HAP-1 (cell line): ENCODE measurements at regions not wholly inside any gene's neighbourhood (a gene's known extent, or its start where the extent isn't known, plus 50 kb on each side); places are given as distances from the start of the nearest gene placed in this dataset.
A peak's percentile ranks its signal among the peaks of the same experiment; 100 is the strongest.
"Not testable (repeated sequence)": the region's sequence is repeated elsewhere in the genome, so short reads cannot be mapped to it uniquely, and the experiment has no call there.

Source experiments
- DNase-seq, 2 experiments: peaks; one replicate each; pipeline ENCODE4 v3.0.0-alpha.2; 2016 to 2020; ENCODE audit warnings: low spot score in 2 of 2
- H3K27me3 ChIP-seq: fragments of 250-450 bp; sonication (Bioruptor Pico); 2 replicates; pipeline ENCODE4 v1.5.1; 2020; ENCODE audit warnings: low read depth, mild to moderate bottlenecking, moderate library complexity
- H3K36me3 ChIP-seq: fragments of 250-450 bp; sonication (Bioruptor Pico); replicated peaks from 2 replicates; pipeline ENCODE4 v1.5.1; 2020; ENCODE audit warnings: mild to moderate bottlenecking
- H3K4me1 ChIP-seq: fragments of 250-450 bp; sonication (Bioruptor Pico); 2 replicates; pipeline ENCODE4 v1.5.1; 2020; ENCODE audit warnings: mild to moderate bottlenecking
- H3K4me3 ChIP-seq: fragments of 250-450 bp; sonication (Bioruptor Pico); 2 replicates; pipeline ENCODE4 v1.5.1; 2020; ENCODE audit warnings: mild to moderate bottlenecking, moderate library complexity
- H3K9me3 ChIP-seq: fragments of 250-450 bp; sonication (Bioruptor Pico); 2 replicates; pipeline ENCODE4 v1.5.1; 2020; ENCODE audit warnings: mild to moderate bottlenecking, moderate library complexity
- in situ Hi-C: fragments of 300-500 bp; cut with MboI; formaldehyde crosslinking; loops from 3 replicates; pipeline ENCODE4 v1.14.3; 2020; ENCODE audit warnings: low sequenced_read_pairs, inconsistent platforms, mixed read lengths

- no peak for DNase-seq
- Histone ChIP-seq H3K9me3 (no peaks in the 10 kb centered on the region), H3K27me3 (no peaks in the 10 kb centered on the region), H3K4me1 (no peaks in the 10 kb centered on the region), H3K4me3 (no peak overlapping the region), H3K36me3 (no peaks in the 10 kb centered on the region)
- in situ Hi-C loops: no loop called here
These were observed 274.6 kb upstream of the CYRIA start for GRCh38 chr2:16940214-16940613.

GRCh38 chr2:16939771-16940170 is 274.1 kb upstream of the CYRIA start:
- Histone ChIP-seq H3K4me3 (no peak overlapping the region), H3K36me3 (no peaks in the 10 kb centered on the region), H3K9me3 (no peaks in the 10 kb centered on the region), H3K27me3 (no peaks in the 10 kb centered on the region), H3K4me1 (no peaks in the 10 kb centered on the region)
- DNase-seq: no peak
- in situ Hi-C loops: no loop called here

GRCh38 chr2:16933355-16933754 is 267.7 kb upstream of the CYRIA start:
- no peak for DNase-seq
- Histone ChIP-seq H3K27me3 (no peaks in the 10 kb centered on the region), H3K4me1 (no peaks in the 10 kb centered on the region), H3K4me3 (no peak overlapping the region), H3K36me3 (no peaks in the 10 kb centered on the region), H3K9me3 (no peaks in the 10 kb centered on the region)
- in situ Hi-C loops: no loop called here

- no peaks in the 10 kb centered on the region for H3K9me3 ChIP-seq
- in situ Hi-C loops: no loop called here
- DNase-seq: no peak
- no peak overlapping the region for H3K4me3 ChIP-seq
- H3K4me1 ChIP-seq: no peaks in the 10 kb centered on the region
- H3K36me3 ChIP-seq: no peaks in the 10 kb centered on the region
- H3K27me3 ChIP-seq: no peaks in the 10 kb centered on the region
These were observed 267.2 kb upstream of the CYRIA start for GRCh38 chr2:16932826-16933225.

GRCh38 chr2:16931441-16931840 is 265.8 kb upstream of the CYRIA start:
- H3K27me3 ChIP-seq: no peaks in the 10 kb centered on the region
- DNase-seq: no peak
- H3K4me3 ChIP-seq: no peak overlapping the region
- H3K4me1 ChIP-seq: no peaks in the 10 kb centered on the region
- H3K36me3 ChIP-seq: no peaks in the 10 kb centered on the region
- H3K9me3 ChIP-seq: no peaks in the 10 kb centered on the region
- in situ Hi-C loops: no loop called here

- Histone ChIP-seq H3K27me3 (no peaks in the 10 kb centered on the region), H3K4me3 (no peak overlapping the region), H3K36me3 (no peaks in the 10 kb centered on the region), H3K9me3 (no peaks in the 10 kb centered on the region), H3K4me1 (no peaks in the 10 kb centered on the region)
- no peak for DNase-seq
- in situ Hi-C loops: no loop called here
These were observed 261.8 kb upstream of the CYRIA start for GRCh38 chr2:16927398-16927797.

GRCh38 chr2:16925145-16925544 is 259.5 kb upstream of the CYRIA start:
- Histone ChIP-seq H3K4me1 (no peaks in the 10 kb centered on the region), H3K27me3 (no peaks in the 10 kb centered on the region), H3K9me3 (no peaks in the 10 kb centered on the region), H3K4me3 (no peak overlapping the region), H3K36me3 (no peaks in the 10 kb centered on the region)
- DNase-seq: no peak
- in situ Hi-C loops: no loop called here

GRCh38 chr2:16915341-16915755 is 249.7 kb upstream of the CYRIA start:
- H3K4me1 ChIP-seq, DNase-seq, H3K4me3 ChIP-seq, in situ Hi-C loops, H3K36me3 ChIP-seq, H3K27me3 ChIP-seq, H3K9me3 ChIP-seq: not testable (repeated sequence)

GRCh38 chr2:16911746-16912145 is 246.1 kb upstream of the CYRIA start:
- H3K36me3 ChIP-seq: no peaks in the 10 kb centered on the region
- no peak overlapping the region for H3K4me3 ChIP-seq
- H3K4me1 ChIP-seq: no peaks in the 10 kb centered on the region
- H3K27me3 ChIP-seq: no peaks in the 10 kb centered on the region
- in situ Hi-C loops: no loop called here
- no peak for DNase-seq
- no peaks in the 10 kb centered on the region for H3K9me3 ChIP-seq

- in situ Hi-C loops: loop anchor here (10.0 kb wide), 1 partner anchor 134 kb away; no protein-coding TSS in a partner anchor
- no peak for DNase-seq
- H3K36me3 ChIP-seq: no peaks in the 10 kb centered on the region
- H3K4me3 ChIP-seq: no peak overlapping the region
- no peaks in the 10 kb centered on the region for H3K4me1 ChIP-seq
- no peaks in the 10 kb centered on the region for H3K27me3 ChIP-seq
- H3K9me3 ChIP-seq: no peaks in the 10 kb centered on the region
These were observed 243.0 kb upstream of the CYRIA start for GRCh38 chr2:16908656-16909055.

- H3K36me3 ChIP-seq: no peaks in the 10 kb centered on the region
- DNase-seq: no peak
- in situ Hi-C loops: loop anchor here (10.0 kb wide), 1 partner anchor 133 kb away; no protein-coding TSS in a partner anchor
- H3K4me3 ChIP-seq: no peak overlapping the region
- H3K27me3 ChIP-seq: no peaks in the 10 kb centered on the region
- no peaks in the 10 kb centered on the region for H3K4me1 ChIP-seq
- H3K9me3 ChIP-seq: no peaks in the 10 kb centered on the region
These were observed 242.1 kb upstream of the CYRIA start for GRCh38 chr2:16907645-16908282.

- DNase-seq, H3K4me3 ChIP-seq, H3K9me3 ChIP-seq, H3K27me3 ChIP-seq, H3K4me1 ChIP-seq, H3K36me3 ChIP-seq: not testable (repeated sequence)
- in situ Hi-C loops: loop anchor here (10.0 kb wide), 1 partner anchor 131 kb away; no protein-coding TSS in a partner anchor
These were observed 239.7 kb upstream of the CYRIA start for GRCh38 chr2:16905325-16905724.

- no peaks in the 10 kb centered on the region for H3K4me1 ChIP-seq
- H3K27me3 ChIP-seq: no peaks in the 10 kb centered on the region
- peak; percentile 15 to 69 for DNase-seq
- no peaks in the 10 kb centered on the region for H3K9me3 ChIP-seq
- no peak overlapping the region for H3K4me3 ChIP-seq
- H3K36me3 ChIP-seq: no peaks in the 10 kb centered on the region
- in situ Hi-C loops: loop anchor here (10.0 kb wide), 1 partner anchor 126 kb away; no protein-coding TSS in a partner anchor
These were observed 234.9 kb upstream of the CYRIA start for GRCh38 chr2:16900405-16901025.

- in situ Hi-C loops: loop anchor here (10.0 kb wide), 1 partner anchor 125 kb away; no protein-coding TSS in a partner anchor
- no peaks in the 10 kb centered on the region for H3K9me3 ChIP-seq
These were observed 234.3 kb upstream of the CYRIA start for GRCh38 chr2:16899958-16900357.

More at GRCh38 chr2:16899958-16900357, 234.3 kb upstream of the CYRIA start:
- DNase-seq: no peak
- Histone ChIP-seq H3K4me3 (no peak overlapping the region), H3K36me3 (no peaks in the 10 kb centered on the region), H3K27me3 (no peaks in the 10 kb centered on the region), H3K4me1 (no peaks in the 10 kb centered on the region)
